NCI-H2196 treated with DMSO at 0.1 percent for 48 hours (cell line): ENCODE measurements at regions not wholly inside any gene's neighbourhood (a gene's known extent, or its start where the extent isn't known, plus 50 kb on each side); places are given as distances from the start of the nearest gene placed in this dataset.

Source experiments
- DNase-seq: peaks from one replicate; lab custom pipeline; 2025; ENCODE audit not compliant: unreplicated experiment; lab: John Stamatoyannopoulos, UW

GRCh38 chr21:28263974-28264373, 728.7 kb downstream of the LTN1 start:
- DNase-seq = no peak

- no peak for DNase-seq
Measured at GRCh38 chr21:28261298-28261697, 731.4 kb downstream of the LTN1 start.

DNA sequence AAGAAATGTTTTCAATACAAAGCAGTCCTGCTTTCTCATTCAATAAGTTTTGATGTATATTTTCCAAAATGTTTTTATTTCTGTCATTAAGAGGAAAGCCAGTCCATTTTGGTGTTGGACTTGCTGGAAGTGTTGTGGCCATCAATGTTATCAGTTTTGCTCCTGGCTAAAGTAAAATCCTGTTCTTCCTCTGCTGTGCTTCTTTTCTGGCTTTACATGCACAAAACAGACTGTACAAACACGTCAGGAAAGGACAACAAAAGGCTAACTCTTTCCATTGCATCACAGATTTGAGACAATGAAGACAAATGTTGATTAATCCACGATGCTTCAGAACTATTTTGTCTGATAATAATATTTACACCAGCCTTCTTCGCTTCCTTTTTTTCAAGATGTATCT, 735.4 kb downstream of the LTN1 start:
- no peak for DNase-seq

DNA sequence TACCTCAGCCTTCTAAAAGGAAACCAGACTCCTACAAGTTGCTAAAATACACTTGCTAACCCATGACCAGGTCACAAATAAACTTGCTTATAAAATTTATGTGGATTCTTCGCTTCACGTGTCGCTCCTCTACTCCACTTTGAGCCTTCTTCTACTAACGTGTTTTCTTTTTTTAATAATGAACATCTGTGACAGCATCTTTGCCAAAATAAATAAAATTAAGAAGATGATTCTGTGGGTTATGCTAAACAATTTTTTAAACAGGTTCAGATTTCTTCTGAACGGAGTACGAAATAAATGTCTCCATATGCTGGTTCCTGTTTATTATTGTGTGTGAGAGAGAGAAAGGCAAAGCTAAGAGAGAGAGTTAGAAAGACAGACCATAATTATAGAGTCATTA, 735.8 kb downstream of the LTN1 start:
- no peak for DNase-seq

GRCh38 chr21:28256420-28256831, 736.3 kb downstream of the LTN1 start:
- DNase-seq = no peak

DNA sequence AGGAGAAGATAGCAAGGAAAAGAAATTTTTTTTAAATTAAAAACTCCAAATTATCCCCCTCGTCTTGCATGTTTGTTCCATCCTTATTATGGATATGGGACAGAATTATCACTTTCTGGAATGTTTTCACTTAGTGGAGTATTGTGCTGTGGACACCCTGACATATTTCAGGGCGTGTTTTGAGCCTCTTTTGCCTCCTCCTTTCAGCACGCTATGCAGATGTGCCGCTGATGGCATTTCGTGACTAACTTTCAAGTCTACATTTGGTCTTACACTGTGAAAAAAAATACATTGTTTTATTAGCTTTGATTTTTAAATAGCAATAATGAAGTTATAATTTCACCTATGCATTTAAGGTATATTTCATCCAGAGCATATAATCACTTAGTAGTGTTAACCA, 738.7 kb downstream of the LTN1 start:
- no peak for DNase-seq

DNA sequence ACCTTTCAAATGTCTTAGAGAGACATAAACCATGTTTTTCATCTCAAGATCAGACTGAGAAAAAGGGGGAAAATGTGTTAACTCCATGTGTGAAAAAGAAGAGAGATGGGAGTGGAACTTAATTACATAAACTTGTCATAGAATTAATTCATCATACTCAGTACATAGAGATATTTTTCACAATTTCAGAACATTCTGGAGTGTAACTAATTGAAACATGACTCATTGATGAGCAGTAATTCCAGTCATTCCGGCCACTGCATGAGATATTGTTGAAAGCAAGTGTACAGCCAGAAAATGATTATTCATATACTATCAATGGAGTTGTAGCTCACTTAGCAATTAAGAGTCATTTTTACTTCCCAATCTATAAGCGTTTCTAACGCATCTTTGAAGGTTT, 739.3 kb downstream of the LTN1 start:
- no peak for DNase-seq

DNA sequence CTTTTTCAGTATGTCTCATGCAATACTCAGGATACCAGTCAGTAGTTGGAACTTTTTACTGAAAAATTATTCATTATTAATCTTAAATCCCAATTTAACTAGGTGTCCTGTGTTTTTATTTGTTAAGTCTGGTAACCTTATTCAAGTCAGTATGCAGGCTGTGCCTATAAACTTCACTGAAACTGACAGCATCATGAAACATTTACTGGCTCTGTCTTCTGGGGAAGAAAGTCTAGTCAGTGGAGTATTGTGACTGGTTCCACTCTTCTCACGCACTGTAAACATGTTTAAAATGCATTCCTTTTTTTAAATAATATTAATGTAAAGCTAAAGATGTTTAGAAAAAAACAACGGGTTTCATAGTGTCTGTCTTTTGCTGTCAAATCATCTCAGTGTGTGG, 739.7 kb downstream of the LTN1 start:
- no peak for DNase-seq

DNA sequence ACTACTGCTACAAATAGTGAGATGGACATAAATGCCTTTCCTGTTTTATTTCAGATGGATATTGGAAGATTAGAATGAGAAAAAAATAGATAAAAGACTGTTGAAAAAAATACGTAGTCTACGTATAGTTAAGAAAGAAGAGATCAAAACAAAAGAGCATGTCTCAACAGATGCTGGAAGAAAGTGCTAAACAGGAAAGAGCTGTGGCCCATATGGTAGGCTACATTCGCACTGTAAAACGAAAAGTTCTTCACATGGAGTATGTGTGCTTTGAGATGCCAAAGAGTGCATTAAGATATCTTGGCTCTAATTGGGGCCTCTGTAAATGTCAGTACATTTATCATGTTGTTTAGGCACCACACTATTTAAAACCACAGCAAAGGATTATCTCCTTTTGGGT, 741.7 kb downstream of the LTN1 start:
- DNase-seq = no peak

DNA sequence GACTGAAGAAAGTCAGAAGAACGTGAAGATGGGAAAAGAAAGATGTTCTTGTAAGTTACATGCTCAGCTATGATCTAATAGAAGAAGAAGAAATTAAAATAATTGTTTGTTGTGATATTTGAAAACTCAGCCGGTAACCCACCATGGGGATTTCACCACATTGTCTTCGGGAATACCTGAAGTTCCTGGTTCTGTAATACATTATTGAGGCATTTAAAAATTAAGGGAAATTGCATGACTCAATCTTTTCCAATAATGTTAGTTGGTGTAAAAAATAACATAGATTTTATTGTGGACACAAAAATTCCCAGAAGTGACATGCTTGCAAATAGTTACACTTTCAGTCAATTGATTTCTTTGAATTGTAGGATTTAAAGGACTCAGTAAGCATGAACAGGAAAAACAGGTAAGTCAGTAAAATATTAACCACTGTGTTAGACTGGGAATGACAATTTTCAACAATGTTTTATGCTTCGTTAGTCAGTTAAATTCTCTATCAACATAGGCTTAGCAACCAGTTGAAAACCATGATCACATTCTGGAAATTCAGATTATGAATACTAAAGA, 745.1 kb downstream of the LTN1 start:
- DNase-seq = no peak

DNA sequence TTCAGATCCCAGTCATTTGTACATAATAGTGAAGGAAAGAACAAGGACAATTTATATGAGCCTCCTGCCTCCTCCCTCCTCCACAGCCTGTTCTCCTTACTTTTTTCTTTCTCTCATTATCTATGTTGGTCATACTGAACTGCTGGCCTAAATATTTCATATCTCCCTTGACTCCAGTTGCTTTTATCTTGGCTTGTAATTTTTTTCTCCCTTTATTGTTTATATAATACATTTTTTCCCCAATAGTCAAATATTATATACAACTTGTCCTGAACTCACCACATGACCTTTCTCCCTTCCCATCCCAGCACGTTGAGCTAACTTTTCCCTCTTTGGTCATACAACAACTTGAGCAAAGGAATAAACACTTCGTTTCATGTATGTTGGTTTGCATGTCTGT, 752.1 kb downstream of the LTN1 start:
- no peak for DNase-seq

- no peak for DNase-seq
Measured at GRCh38 chr21:28239340-28239739, 753.3 kb downstream of the LTN1 start.

DNA sequence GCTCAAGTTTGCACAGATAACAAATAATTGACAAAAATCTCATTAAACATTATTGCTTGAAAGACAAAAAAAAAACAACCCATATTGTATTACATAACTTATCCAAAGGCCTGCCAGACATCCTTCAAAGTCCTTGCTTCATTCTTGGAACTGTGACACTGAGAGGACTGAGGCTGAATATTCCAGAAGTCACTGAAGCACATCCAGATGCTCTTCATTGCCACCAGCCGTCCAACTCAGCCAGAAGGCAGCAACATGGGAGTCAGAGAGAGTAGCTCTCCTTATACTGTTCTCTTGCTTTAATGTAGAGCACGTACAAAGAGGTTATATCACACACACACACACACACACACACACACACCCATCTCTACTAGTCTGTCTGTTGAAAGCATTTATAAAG, 755.0 kb downstream of the LTN1 start:
- no peak for DNase-seq

DNA sequence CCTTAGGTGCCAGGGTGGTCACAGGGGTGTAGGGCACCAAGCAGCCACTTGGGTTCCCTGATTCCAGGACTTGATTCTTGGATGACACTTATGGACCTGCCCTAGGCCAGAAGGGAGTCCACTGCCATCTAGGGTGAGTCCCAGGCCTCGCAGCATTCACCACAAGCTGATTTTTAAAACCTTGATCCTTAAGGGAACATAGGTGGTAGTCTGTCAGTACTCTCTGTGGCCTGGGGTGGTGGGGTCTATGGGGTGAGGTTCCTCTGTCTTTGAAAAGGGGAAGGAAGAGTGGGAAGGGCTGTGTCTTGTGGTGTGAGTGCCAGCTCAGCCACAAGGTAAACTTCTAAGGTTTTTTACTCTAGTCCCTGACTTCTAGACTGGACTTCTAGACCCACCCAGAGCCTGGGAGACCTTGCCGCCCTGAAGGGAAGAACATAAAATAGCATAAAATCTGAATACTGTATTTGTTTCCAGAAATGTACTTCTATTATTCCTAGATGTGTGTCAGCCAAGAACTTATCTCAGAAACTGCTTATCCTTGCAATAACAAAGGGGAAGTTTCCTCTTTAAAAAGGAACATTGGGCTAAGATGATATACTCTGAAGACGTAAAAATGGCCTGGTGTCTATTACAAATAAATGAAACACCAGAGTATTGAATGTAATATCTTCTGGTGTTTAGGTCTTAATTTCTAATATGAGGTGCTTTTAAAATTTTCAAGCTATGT, 757.3 kb downstream of the LTN1 start:
- no peak for DNase-seq

- no peak for DNase-seq
Measured at GRCh38 chr21:28234326-28234725, 758.4 kb downstream of the LTN1 start.

GRCh38 chr21:28233536-28234220, 759.0 kb downstream of the LTN1 start:
- DNase-seq = no peak

GRCh38 chr21:28230559-28230958, 762.1 kb downstream of the LTN1 start:
- no peak for DNase-seq

- no peak for DNase-seq
Measured at GRCh38 chr21:28229814-28230213, 762.9 kb downstream of the LTN1 start.

- no peak for DNase-seq
Measured at GRCh38 chr21:28228636-28228995, 764.1 kb downstream of the LTN1 start.

DNA sequence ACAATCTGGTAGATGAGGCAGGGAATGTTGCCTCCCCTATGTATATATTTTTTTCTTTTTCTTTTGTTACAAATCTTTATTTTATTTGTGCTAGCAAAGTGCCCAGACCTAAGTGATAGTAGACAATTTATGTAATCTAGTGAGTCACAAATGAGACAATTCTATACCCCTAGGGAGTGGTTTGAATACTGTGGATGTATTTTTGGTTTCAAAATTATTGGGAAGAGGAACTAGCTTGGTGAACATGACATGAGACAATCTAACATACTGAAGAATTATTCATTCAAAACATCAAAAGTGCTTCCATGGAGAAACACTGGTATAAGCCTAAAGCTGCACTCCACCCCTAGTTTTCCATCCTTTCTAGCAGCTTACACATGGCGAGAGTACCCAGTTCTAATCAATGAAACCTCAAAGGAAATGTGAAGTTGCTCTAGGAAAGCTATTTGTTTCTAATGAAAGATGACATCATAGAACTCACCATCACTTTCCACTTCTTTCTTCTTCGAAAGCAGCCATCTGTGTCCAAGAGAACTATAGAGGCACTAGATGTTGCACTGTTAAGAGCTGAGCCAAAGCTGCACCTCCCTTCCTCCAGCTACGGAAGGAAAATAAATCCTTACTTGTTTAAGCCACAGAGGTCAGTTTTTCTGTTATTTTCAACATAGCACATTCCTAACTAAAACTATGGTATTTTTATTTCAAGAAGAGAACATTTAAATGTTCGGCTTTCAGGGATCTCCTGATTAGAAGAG, 764.6 kb downstream of the LTN1 start:
- DNase-seq = no peak

DNA sequence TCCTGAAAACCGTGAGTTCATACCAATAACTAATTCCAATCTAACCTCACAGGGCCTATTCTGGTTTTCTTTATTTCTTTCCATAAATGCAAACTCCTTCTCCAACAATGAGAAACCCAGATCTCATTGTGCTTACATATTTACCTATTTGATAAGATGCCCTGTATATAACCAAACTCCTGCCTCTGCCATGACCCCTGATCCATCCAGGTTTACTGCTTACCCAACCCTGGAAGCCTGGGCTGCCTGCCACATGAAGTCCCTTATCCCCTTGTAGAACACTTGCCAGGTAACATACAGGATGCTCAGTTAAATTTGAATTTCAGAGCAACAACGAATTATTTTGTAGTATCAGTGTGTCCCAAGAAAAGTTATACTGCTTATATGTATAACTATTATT, 766.1 kb downstream of the LTN1 start:
- no peak for DNase-seq

DNA sequence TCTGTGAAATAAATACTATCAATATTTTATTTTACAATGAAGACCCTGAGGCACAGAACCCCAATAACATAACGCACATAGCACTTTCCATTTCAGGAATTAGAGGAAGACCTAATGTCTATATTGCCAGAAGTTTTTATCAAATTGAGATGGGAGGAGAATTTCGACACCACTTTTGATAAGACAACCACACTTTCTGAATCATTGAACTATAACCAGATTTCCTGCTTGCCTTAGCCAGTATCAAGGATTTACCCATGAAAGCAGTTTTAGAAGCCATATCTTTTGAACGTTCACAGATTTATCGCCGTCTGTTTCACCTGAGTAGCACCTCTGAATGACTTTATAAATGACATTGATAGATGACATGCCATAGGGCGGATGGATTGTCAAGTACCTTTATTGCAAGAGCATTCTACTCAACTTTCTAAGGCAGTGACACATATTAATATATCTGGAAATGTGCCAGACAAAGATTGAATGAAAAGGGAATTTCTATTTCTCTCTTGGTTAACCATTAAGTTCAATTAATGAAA, 768.4 kb downstream of the LTN1 start:
- no peak for DNase-seq
